Effector memory CD8-positive, alpha-beta T cell (primary cell): ENCODE measurements at regions not wholly inside any gene's neighbourhood (a gene's known extent, or its start where the extent isn't known, plus 50 kb on each side); places are given as distances from the start of the nearest gene placed in this dataset.
"Not testable (repeated sequence)": the region's sequence is repeated elsewhere in the genome, so short reads cannot be mapped to it uniquely, and the experiment has no call there.

Source experiments
- ATAC-seq: fragments of 150-1000 bp; cut with Tn5 transposase; replicated peaks from 2 replicates; pipeline ENCODE4 v1.10.0; 2021; ENCODE audit warnings: mild to moderate bottlenecking, moderate library complexity
- DNase-seq, 3 experiments: peaks; one replicate each; pipeline ENCODE4 v3.0.0; 2021
- H3K27ac Mint-ChIP-seq, 2 donors: one replicate each; pipeline ENCODE4 v1.8.0; 2022; ENCODE audit warnings: mild to moderate bottlenecking in 2 of 2, mixed read lengths in 2 of 2, moderate library complexity in 2 of 2
- H3K27me3 Mint-ChIP-seq, 2 donors: one replicate each; pipeline ENCODE4 v1.8.0; 2022; ENCODE audit warnings: mixed read lengths in 2 of 2
- H3K36me3 Mint-ChIP-seq: one replicate; pipeline ENCODE4 v1.8.0; 2022; ENCODE audit warnings: mild to moderate bottlenecking, moderate library complexity, mixed read lengths; ENCODE audit not compliant: insufficient read depth
- H3K4me1 Mint-ChIP-seq, 2 donors: one replicate each; pipeline ENCODE4 v1.8.0; 2022; ENCODE audit warnings: low read depth in 2 of 2, mixed read lengths in 2 of 2
- H3K4me3 Mint-ChIP-seq, 2 donors: one replicate each; pipeline ENCODE4 v1.8.0; 2022; ENCODE audit warnings: mild to moderate bottlenecking in 2 of 2, mixed read lengths in 2 of 2, moderate library complexity in 2 of 2
- H3K9me3 Mint-ChIP-seq, 2 donors: one replicate each; pipeline ENCODE4 v1.8.0; 2022; ENCODE audit warnings: mixed read lengths in 2 of 2

DNA sequence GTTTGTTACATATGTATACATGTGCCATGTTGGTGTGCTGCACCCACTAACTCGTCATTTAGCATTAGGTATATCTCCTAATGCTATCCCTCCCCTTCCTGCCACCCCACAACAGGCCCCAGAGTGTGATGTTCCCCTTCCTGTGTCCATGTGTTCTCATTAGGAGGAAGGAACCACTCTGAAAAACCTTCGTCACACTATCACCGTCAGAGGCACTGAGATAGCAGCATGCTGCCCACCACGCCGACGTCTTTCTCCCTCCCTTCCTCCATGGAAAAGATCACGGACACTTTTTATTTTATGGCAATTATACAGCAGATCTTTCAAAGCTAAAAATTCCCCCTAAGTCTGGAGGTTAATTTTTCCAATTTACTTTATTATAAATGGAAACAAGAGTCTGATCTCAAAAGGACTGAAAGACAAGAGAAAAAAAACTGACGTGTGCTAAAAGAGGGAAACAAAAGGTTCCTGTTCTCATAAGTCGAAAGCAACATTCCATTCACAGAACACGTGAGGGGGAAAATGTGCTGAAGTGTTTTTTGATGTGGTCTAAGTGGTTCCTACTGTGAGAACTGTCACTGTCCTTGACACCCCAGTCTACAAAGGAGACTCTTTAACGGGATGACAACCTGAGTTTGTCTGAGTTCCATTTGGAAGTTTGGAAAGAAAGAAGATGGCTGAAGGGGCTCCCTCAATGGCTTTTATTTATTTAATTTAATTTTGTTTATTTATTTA, 339.7 kb upstream of the IRX2 start:
- no peaks in the 10 kb centered on the region for H3K36me3 Mint-ChIP-seq
- no peak for ATAC-seq

DNA sequence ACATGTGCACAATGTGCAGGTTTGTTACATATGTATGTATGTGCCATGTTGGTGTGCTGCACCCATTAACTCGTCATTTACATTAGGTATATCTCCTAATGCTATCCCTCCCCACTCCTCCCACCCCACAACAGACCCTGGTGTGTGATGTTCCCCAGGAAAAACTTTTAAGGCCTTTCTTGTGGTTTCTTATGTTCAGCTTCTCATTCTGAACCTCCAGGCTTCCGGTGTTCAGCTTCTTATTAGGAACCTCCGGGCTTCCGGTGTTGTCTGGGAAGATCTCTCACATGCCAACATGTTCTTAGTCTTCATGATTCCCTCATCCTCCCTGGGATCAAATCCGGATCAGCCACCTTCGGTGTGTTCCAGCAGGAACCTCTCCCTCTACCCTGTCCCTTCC, 338.8 kb upstream of the IRX2 start:
- H3K9me3 Mint-ChIP-seq = peaks cover 7 to 21% of the 10 kb centered on the region in 2 donors

More for the DNA sequence above, 339.7 kb upstream of the IRX2 start:
- Mint-ChIP-seq H3K4me3 (no peak overlapping the region), H3K27me3 (no peaks in the 10 kb centered on the region), H3K27ac (no peak overlapping the region), H3K4me1 (no peaks in the 10 kb centered on the region), H3K9me3 (peaks cover 7 to 21% of the 10 kb centered on the region in 2 donors)
- no peak for DNase-seq

DNA sequence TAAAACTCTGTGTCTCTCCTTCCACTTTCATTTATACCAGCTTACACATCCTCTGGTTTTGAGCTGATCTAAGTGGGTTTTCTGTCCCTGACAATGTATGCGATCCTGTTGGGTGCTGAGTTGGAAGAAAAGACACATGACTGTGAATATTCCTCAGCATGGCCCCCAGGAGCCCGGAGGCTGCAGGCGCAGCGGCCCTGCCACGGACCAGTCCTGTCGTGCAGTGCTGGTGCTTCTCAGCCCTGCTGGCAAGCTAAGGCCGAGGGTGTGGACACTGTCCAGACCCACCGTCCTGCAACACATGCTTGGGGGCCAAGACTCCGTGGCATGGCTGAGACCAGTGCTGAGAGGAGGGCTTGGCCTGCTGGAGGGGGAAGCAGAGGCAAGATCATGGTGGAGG, 328.9 kb upstream of the IRX2 start:
- Mint-ChIP-seq H3K4me1 (no peaks in the 10 kb centered on the region), H3K27ac (no peak overlapping the region), H3K36me3 (no peaks in the 10 kb centered on the region), H3K4me3 (no peak overlapping the region), H3K9me3 (peaks cover 16 to 27% of the 10 kb centered on the region in 2 donors), H3K27me3 (no peaks in the 10 kb centered on the region)
- no peak for DNase-seq
- ATAC-seq = no peak

More for the DNA sequence above, 338.8 kb upstream of the IRX2 start:
- ATAC-seq, H3K4me1 Mint-ChIP-seq, H3K27me3 Mint-ChIP-seq, H3K4me3 Mint-ChIP-seq, H3K27ac Mint-ChIP-seq, H3K36me3 Mint-ChIP-seq, DNase-seq: not testable (repeated sequence)

DNA sequence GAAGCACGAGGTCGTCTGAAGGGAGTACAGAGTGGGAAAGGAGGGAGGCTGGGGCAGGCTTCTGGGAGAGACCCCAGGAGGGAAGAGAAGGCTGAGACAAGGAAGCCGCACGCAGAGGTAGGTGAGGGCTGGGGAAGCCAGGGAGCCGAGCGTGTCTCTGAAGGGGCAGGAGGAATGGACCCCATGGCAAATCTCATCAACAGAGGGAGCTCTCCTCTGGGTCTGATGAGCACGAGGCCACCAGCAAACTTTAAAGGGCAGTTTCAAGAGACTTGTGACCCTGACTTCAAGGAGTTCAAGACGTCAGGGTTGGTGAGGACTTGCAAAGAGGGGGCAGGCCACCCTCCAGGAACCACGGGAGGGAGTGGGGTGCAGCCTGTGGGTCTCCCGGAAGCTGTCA, 326.2 kb upstream of the IRX2 start:
- Mint-ChIP-seq H3K27me3 (no peaks in the 10 kb centered on the region), H3K4me3 (no peak overlapping the region), H3K9me3 (peaks cover 18 to 24% of the 10 kb centered on the region in 2 donors), H3K36me3 (no peaks in the 10 kb centered on the region), H3K4me1 (no peaks in the 10 kb centered on the region), H3K27ac (no peak overlapping the region)
- DNase-seq (no peak), ATAC-seq (no peak)

DNA sequence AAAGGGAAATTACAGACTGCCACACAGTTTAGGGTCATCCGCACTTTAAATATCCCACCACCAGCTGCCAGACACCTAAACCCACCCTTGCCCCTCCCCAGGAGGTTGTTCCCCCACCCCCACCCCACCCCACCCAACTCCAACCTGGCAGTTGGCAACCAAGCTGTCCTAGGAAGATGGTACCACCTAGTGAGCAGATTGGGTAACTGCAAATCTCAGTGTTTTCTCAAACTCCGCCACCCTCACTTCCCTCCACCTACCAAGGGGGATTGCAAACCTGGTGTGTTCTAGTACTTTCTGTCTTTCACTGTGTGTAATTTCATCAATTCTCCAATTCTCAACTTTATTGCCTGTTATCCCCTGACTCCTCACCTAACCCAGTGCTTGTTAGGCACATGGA, 323.8 kb upstream of the IRX2 start:
- H3K36me3 Mint-ChIP-seq = no peaks in the 10 kb centered on the region
- no peak overlapping the region for H3K27ac Mint-ChIP-seq
- H3K9me3 Mint-ChIP-seq = peaks cover 21 to 39% of the 10 kb centered on the region in 2 donors
- H3K4me1 Mint-ChIP-seq = no peaks in the 10 kb centered on the region
- DNase-seq = no peak
- no peak overlapping the region for H3K4me3 Mint-ChIP-seq
- no peak for ATAC-seq
- no peaks in the 10 kb centered on the region for H3K27me3 Mint-ChIP-seq

DNA sequence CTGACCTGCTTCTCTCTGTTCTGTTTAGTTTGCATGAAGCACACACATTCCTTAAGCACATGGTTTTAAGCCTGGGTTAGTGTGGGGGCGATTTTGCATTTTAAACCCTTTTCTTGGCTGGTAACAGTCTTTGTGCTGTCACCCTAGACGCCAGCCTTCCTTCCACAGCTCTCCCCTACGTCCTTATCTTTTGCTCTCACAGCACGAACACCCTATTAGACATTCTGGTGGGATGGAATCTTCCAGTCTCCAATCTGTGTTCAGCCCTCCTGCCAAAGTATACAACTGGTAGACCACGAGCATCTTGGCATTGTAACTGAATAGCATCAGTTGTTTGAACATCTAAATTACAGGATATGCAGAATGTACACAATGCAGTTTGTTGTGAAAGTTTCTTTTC, 316.9 kb upstream of the IRX2 start:
- DNase-seq = no peak
- ATAC-seq = no peak
- no peaks in the 10 kb centered on the region for H3K36me3 Mint-ChIP-seq
- no peak overlapping the region for H3K4me3 Mint-ChIP-seq
- H3K9me3 Mint-ChIP-seq = peaks cover 12 to 28% of the 10 kb centered on the region in 2 donors
- no peaks in the 10 kb centered on the region for H3K4me1 Mint-ChIP-seq
- no peak overlapping the region for H3K27ac Mint-ChIP-seq
- H3K27me3 Mint-ChIP-seq = no peaks in the 10 kb centered on the region

DNA sequence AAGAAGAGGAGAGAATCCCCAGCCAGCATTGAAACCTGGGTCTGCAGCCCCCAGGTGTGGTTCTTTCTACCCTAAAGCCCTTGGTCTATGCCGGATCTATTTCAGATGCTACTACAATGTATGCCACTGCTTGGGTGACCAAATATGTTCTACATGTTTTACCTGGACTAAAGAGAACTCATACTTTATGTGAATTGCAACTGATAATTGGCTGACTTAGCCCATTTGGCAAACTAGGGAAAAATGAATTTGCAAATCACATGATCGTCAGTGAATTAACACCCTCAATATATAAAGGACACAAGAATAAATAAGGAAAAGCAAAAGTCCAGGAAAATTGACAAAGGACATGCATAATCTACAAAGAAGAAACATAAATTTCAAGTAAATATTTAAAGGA, 308.8 kb upstream of the IRX2 start:
- no peak for DNase-seq
- Mint-ChIP-seq H3K36me3 (no peaks in the 10 kb centered on the region), H3K9me3 (peaks cover 0 to 5% of the 10 kb centered on the region in 2 donors), H3K27ac (no peak overlapping the region), H3K4me1 (no peaks in the 10 kb centered on the region), H3K27me3 (no peaks in the 10 kb centered on the region), H3K4me3 (no peak overlapping the region)
- ATAC-seq = no peak

DNA sequence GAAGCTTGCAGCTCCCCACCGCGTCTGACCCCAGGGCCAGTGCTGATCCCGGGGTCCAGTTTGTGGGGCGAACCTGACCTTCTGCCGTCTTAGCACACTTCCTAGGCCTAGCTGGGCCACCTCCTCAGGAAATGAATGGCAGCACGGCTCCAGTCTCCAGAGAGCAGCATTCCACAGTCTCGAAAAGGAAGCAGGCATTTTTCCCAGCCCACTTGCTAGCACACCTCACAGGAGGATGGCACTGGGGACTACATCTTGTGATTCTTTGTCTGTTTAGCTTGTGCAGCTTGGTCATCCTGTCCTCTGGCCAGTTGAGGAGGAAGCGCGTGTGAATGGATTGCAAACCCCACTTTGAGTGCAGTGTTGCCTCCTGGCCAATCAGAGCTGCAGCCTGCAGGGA, 308.0 kb upstream of the IRX2 start:
- no peaks in the 10 kb centered on the region for H3K27me3 Mint-ChIP-seq
- H3K9me3 Mint-ChIP-seq = peaks cover 0 to 5% of the 10 kb centered on the region in 2 donors
- peaks cover 2% of the 10 kb centered on the region for H3K36me3 Mint-ChIP-seq
- ATAC-seq (no peak), DNase-seq (no peak)
- H3K4me3 Mint-ChIP-seq = no peak overlapping the region
- no peak overlapping the region for H3K27ac Mint-ChIP-seq
- H3K4me1 Mint-ChIP-seq = no peaks in the 10 kb centered on the region

DNA sequence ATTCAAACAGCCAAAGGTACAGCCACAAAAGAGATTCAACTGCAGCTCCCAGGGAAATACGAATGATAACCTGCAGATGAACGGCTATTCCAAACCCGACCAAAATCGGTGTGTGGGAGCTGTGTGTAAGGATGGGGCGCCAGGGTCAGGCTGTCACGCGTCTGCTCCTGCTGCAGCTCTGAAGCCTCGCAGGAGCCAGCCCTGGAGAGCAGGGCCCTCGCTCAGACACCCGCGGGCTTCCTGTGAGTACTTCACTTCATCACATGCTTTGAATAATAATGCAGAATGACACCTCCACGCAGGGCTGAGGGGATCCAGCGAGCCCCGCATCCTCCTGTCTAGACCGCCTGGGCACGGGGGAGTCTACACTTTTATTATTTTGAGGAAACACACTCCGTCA, 307.5 kb upstream of the IRX2 start:
- H3K27me3 Mint-ChIP-seq = no peaks in the 10 kb centered on the region
- H3K4me1 Mint-ChIP-seq = no peaks in the 10 kb centered on the region
- no peak for DNase-seq
- peaks cover 2% of the 10 kb centered on the region for H3K36me3 Mint-ChIP-seq
- H3K9me3 Mint-ChIP-seq = peaks cover 0 to 5% of the 10 kb centered on the region in 2 donors
- ATAC-seq = no peak
- no peak overlapping the region for H3K4me3 Mint-ChIP-seq
- no peak overlapping the region for H3K27ac Mint-ChIP-seq

DNA sequence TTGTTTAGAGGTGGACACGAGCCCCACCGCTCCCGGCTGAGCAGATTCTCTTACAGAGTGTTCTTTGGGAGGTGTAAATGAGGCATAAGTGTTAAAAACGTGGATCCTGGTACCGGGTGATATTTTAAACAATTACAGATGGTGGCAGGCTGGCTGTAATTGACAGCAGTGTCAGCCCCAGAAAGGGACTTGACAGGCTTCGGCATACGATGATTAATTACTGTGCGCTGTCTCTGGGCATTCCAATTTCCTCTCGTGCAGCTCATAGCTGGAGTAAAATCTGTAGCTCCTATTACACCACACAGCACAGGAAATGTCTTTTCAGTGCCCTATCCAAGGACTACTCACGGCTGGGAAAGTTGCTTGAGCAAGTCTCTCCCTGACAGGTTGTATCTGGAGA, 305.4 kb upstream of the IRX2 start:
- no peak for DNase-seq
- ATAC-seq = no peak
- Mint-ChIP-seq H3K27ac (no peak overlapping the region), H3K4me3 (no peak overlapping the region), H3K4me1 (no peaks in the 10 kb centered on the region), H3K27me3 (no peaks in the 10 kb centered on the region), H3K9me3 (peaks cover 0 to 5% of the 10 kb centered on the region in 2 donors), H3K36me3 (peaks cover 2% of the 10 kb centered on the region)

DNA sequence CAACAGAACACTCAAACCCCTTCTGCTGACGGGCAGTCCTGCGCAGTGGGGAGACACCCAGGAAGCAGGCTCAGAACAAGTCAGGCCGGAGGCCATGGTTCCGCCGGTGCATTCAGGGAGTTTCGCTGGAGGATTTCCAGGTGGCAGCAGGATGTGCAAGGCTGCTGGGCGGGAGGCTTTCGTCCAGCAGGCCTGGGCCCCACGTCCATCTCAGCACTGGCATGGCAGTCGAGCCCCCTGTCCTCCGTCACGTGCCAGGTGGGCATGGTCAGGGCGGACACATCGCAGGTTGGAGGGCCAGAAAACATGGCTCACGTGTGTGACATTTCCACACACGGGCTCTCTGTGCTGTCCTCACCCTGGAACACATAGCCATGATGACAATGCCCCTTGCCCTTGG, 299.9 kb upstream of the IRX2 start:
- H3K9me3 Mint-ChIP-seq = no peaks in the 10 kb centered on the region
- no peaks in the 10 kb centered on the region for H3K4me1 Mint-ChIP-seq
- DNase-seq (no peak), ATAC-seq (no peak)
- H3K27ac Mint-ChIP-seq = no peak overlapping the region
- no peaks in the 10 kb centered on the region for H3K27me3 Mint-ChIP-seq
- peaks cover 5% of the 10 kb centered on the region for H3K36me3 Mint-ChIP-seq
- H3K4me3 Mint-ChIP-seq = no peak overlapping the region

DNA sequence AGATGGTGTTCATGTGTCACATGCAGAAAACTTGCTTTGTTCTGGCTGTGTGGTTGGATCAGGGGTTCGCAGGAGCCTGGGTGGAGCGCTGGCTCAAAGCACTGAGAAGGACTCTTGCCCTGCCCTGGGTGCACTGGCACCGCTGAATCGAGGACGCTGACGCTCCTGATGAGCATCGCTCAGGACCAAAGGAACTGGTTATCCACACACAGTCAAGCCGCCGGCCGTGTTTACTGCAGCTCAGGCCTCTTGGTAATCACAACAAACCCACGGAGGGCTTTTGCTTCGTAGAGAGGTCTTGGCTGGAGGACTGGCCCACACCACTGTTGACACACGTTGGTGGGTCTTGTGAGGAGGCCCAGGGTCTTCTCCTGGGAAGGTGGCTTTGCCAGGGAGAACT, 299.4 kb upstream of the IRX2 start:
- no peak overlapping the region for H3K4me3 Mint-ChIP-seq
- peaks cover 5% of the 10 kb centered on the region for H3K36me3 Mint-ChIP-seq
- DNase-seq (no peak), ATAC-seq (no peak)
- no peaks in the 10 kb centered on the region for H3K4me1 Mint-ChIP-seq
- no peak overlapping the region for H3K27ac Mint-ChIP-seq
- no peaks in the 10 kb centered on the region for H3K9me3 Mint-ChIP-seq
- no peaks in the 10 kb centered on the region for H3K27me3 Mint-ChIP-seq

DNA sequence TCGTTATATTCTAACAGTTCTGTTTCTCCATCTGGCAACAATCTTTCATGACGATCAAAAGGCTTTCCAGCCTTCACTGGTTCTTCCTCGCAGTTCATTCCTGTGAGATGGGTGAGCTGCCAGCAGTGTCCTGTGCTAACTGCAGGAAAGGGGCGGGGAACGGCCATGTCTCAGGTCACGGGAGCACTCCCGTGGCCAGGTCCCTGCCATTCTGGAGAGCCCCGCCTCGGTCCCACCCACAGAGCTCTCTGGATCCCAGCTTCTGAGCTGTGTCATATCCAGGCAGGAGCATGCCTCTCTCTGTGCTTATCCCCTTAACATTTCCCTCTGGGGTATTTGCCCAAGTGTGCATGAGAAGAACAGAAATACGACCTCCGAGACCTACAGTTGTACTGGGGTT, 297.8 kb upstream of the IRX2 start:
- DNase-seq (no peak), ATAC-seq (no peak)
- Mint-ChIP-seq H3K9me3 (no peaks in the 10 kb centered on the region), H3K27ac (no peak overlapping the region), H3K4me1 (no peaks in the 10 kb centered on the region), H3K36me3 (peaks cover 2% of the 10 kb centered on the region), H3K4me3 (no peak overlapping the region), H3K27me3 (no peaks in the 10 kb centered on the region)

DNA sequence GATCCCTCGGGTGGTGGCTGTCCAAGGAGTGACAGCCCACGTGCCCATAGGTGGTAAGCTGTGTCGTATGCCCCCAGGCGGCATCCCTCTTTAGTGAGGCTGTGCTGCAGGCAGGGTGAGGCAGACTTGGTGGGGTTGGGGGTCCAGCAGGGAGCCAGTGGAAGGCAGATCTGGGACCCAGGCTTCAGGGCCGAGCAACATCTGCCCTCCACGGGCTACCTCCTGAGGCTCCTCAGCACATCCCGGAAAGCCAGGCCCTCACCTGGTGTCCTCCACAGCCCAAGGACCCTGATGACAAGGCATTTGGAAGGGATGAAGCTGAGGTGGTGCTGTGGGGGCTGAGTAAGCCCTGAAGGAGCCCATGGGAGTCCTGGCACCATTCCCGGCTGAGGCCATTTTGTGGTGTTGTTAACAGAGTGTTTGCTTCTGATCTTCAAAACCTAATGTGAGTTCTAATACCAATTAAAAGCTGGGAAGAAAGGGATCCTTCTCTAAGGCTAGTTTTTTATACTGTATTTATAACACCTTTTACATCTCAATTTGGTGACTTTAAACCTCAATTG, 295.8 kb upstream of the IRX2 start:
- Mint-ChIP-seq H3K27ac (no peak overlapping the region), H3K4me3 (no peak overlapping the region), H3K4me1 (no peaks in the 10 kb centered on the region), H3K27me3 (no peaks in the 10 kb centered on the region), H3K9me3 (peaks cover 0 to 7% of the 10 kb centered on the region in 2 donors), H3K36me3 (peaks cover 2% of the 10 kb centered on the region)
- ATAC-seq (no peak), DNase-seq (no peak)
